ENCODE measurements at regions not wholly inside any gene's neighbourhood (a gene's known extent, or its start where the extent isn't known, plus 50 kb on each side); places are given as distances from the start of the nearest gene placed in this dataset.

GRCh38 chrX:18026166-18026565, 165.1 kb upstream of the RAI2 start:
- no CpG with 5 or more reads among the region's 8 CpGs for WGBS, 2 experiments (ENCODE audit: extremely low coverage in 2 of 2, insufficient read length in 1 of 2)
- no peak overlapping the region for H2BK5ac ChIP-seq (ENCODE audit: low read depth, low read length, poor library complexity, severe bottlenecking)
- H3K4me3 ChIP-seq (ENCODE audit: insufficient read depth, low read depth, low read length) = no peak overlapping the region
- no peak overlapping the region for H3K23ac ChIP-seq (ENCODE audit: low read depth, low read length)
- H2AK5ac ChIP-seq (ENCODE audit: low read depth, low read length) = no peak overlapping the region
- no peak overlapping the region for H2AFZ ChIP-seq (replicated peaks; ENCODE audit: low read length, poor library complexity)
- H3K56ac ChIP-seq (ENCODE audit: extremely low read depth, insufficient read depth, low read length) = no peak overlapping the region
- no peak overlapping the region for H4K8ac ChIP-seq (ENCODE audit: low read depth in 2 of 2, low read length in 2 of 2)
- H4K20me1 ChIP-seq (ENCODE audit: insufficient read depth, low read length) = no peaks in the 10 kb centered on the region
- POLR2A ChIA-PET (ENCODE audit: unreplicated experiment) = no interaction called here
- peak overlapping the region; percentile 74 for H2AK9ac ChIP-seq (replicated peaks; ENCODE audit: low read depth, low read length, poor library complexity)
- dilution Hi-C loops (cut with HindIII; ENCODE audit: low sequenced_read_pairs, unreplicated experiment) = no loop called here
- no peak overlapping the region for H3K14ac ChIP-seq (replicated peaks; ENCODE audit: low read depth, low read length)
- no peak overlapping the region for H3K4me2 ChIP-seq (ENCODE audit: low read depth, low read length)
- H3K9me3 ChIP-seq (ENCODE audit: control insufficient read depth, insufficient read depth, low read length) = no peaks in the 10 kb centered on the region
- BruUV-seq (replicated peaks) = no TSS peak
- no peak overlapping the region for H3K9ac ChIP-seq (ENCODE audit: low read depth, low read length)
- H3K4ac ChIP-seq (ENCODE audit: low read depth, low read length) = no peak overlapping the region
- ATAC-seq (ENCODE audit: low read depth) (no peak), DNase-seq (no peak)
- H3K27me3 ChIP-seq (ENCODE audit: control insufficient read depth, insufficient read depth, low read length) = no peaks in the 10 kb centered on the region
- H3K27ac ChIP-seq (ENCODE audit: insufficient read depth, low read length) = no peak overlapping the region
- no peaks in the 10 kb centered on the region for H3K36me3 ChIP-seq (ENCODE audit: control insufficient read depth, insufficient read depth, low read length)
- TF ChIP-seq RCOR1 (IDR thresholded peaks at IDR 0.05; ENCODE audit: insufficient replicate concordance, low read length) (no peak), CHD1 (IDR thresholded peaks at IDR 0.05; ENCODE audit: low read depth, low read length) (no peak), MAZ (IDR thresholded peaks at IDR 0.05; ENCODE audit: borderline replicate concordance, low read depth, low read length) (no peak), BHLHE40 (IDR thresholded peaks at IDR 0.05; ENCODE audit: low read depth, low read length) (no peak), POLR2A (IDR thresholded peaks at IDR 0.05; ENCODE audit: low read depth, low read length) (no peak), CEBPB (IDR thresholded peaks at IDR 0.05; ENCODE audit: low read depth, low read length) (no peak), MAFK (IDR thresholded peaks at IDR 0.05; ENCODE audit: low read depth, low read length) (no peak), CTCF (conservative IDR thresholded peaks at IDR 0.05; ENCODE audit: low read depth, low read length) (no peak), RFX5 (IDR thresholded peaks at IDR 0.05; ENCODE audit: low read depth, low read length) (no peak)
- TF ChIP-seq, protein P1, sequence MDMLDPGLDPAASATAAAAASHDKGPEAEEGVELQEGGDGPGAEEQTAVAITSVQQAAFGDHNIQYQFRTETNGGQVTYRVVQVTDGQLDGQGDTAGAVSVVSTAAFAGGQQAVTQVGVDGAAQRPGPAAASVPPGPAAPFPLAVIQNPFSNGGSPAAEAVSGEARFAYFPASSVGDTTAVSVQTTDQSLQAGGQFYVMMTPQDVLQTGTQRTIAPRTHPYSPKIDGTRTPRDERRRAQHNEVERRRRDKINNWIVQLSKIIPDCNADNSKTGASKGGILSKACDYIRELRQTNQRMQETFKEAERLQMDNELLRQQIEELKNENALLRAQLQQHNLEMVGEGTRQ (IDR thresholded peaks at IDR 0.05; ENCODE audit: low read depth, low read length) = no peak
- in situ Hi-C loops (cut with MboI; ENCODE audit: low sequenced_read_pairs) = no loop called here
- H2BK120ac ChIP-seq (ENCODE audit: low read depth, low read length) = no peak overlapping the region
- no peak overlapping the region for H3K18ac ChIP-seq (ENCODE audit: low read depth, low read length)
- H4K5ac ChIP-seq (ENCODE audit: low read depth, low read length) = no peak overlapping the region
- H2BK20ac ChIP-seq (ENCODE audit: low read depth, low read length) = no peak overlapping the region
- H3K9me1 ChIP-seq (ENCODE audit: insufficient read depth, low read length) = no peaks in the 10 kb centered on the region
- H4K91ac ChIP-seq (ENCODE audit: insufficient read depth, low read depth, low read length) = no peak overlapping the region
- intact Hi-C loops (cut with micrococcal nuclease) = no loop called here
- H3K4me1 ChIP-seq (ENCODE audit: control insufficient read depth, insufficient read depth, low read length) = no peaks in the 10 kb centered on the region
- no peak overlapping the region for H2BK15ac ChIP-seq (ENCODE audit: low read depth, low read length)
- no peaks in the 10 kb centered on the region for H3K79me1 ChIP-seq (ENCODE audit: low read depth in 1 of 2, low read length in 2 of 2)
- CTCF ChIA-PET = no interaction called here

Data from IMR-90 (cell line).